Motor neuron (in vitro differentiated cells): ENCODE measurements at regions not wholly inside any gene's neighbourhood (a gene's known extent, or its start where the extent isn't known, plus 50 kb on each side); places are given as distances from the start of the nearest gene placed in this dataset.

Experiments
- ATAC-seq, 8 experiments: fragments of 200-7000 bp; cut with Tn5 transposase; replicated peaks in 6 of 8; 2 replicates each; pipeline ENCODE4 v1.8.0; 2021; ENCODE audit warnings: mild to moderate bottlenecking in 8 of 8, moderate library complexity in 8 of 8
- H3K27ac ChIP-seq, 2 donors: fragments of 250-450 bp; sonication (Bioruptor Pico); 2 replicates each; pipeline ENCODE4 v1.9.0; 2021; ENCODE audit warnings: antibody characterized with exemption in 2 of 2, mild to moderate bottlenecking in 2 of 2, moderate library complexity in 1 of 2
- H3K4me1 ChIP-seq, 2 donors: fragments of 250-450 bp; sonication (Bioruptor Pico); replicated peaks in 1 of 2; 2 replicates each; pipeline ENCODE4 v1.6.1; 2021; ENCODE audit warnings: antibody characterized with exemption in 2 of 2, mild to moderate bottlenecking in 2 of 2, moderate library complexity in 1 of 2
- H3K4me3 ChIP-seq, 5 donors: fragments of 250-450 bp; sonication (Bioruptor Pico); 2 replicates each; pipeline ENCODE4 v1.9.0; 2021; ENCODE audit warnings: antibody characterized with exemption in 5 of 5, mild to moderate bottlenecking in 5 of 5, moderate library complexity in 4 of 5
- WGBS, 10 experiments: fragments of 450-650 bp; shearing (Covaris generic); methylation state at CpG; one replicate each; pipeline ENCODE4 v1.0.0; 2022; 5-methylcytosine and 5-hydroxymethylcytosine counted together
- in situ Hi-C, 9 experiments: fragments of 400-800 bp; cut with MboI; loops; one replicate each; pipeline ENCODE4 v1.15.0; 2021; ENCODE audit warnings: low sequenced_read_pairs in 9 of 9, low pct_unique_long_range_greater_than_20kb in 2 of 9; ENCODE audit not compliant: unreplicated experiment in 9 of 9

DNA sequence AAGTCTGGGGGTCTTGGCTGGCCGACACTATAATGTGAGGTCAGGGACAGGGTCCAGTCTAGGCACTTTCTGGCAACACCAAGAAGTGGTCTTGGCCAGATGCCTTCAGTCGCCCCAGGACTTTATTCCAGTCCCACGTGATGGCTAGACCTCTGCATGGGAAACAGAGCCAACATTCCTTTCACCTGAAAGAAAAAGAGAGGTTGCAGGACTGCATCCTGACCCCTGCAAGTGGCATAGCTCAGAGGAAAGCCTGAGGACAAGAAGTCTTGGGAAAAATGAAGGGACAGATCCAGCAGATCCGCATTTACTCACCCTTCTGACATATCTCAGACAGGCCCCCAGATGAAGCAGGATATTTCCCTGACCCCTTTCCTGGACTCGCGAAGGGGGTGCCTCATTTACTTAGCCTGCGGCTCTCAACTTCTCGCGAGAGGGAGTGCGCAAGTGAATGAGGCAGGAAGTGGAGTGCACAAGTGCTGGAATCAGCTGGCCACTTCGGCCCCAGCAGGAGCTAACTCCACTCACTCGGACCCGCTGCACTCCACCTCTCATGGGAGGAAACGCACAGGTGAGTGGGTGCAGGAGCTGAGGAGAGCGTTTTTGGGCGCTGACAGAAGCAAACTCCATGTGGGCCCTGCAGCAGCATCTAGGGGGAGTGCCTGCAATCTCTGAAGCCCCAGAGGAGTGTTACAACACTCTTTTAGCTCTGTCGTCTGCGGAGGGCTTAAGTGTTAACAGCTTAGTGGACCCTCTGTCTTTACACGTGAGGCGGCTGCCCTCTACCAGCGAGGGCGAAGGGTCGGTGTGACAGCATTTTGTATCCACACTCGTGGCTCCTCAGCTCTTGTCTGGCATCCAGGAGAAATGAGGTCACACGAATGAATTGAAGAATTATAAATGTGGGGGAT, 916.2 kb upstream of the GHITM start:
- in situ Hi-C loops, result no loop called here
- H3K4me1 ChIP-seq, result no peaks in the 10 kb centered on the region
- WGBS, 10 experiments, result 8 to 100% (median 80%) methylated on average over 1 to 12 of the region's 25 CpGs; no CpG with 5 or more reads in 1 of the 10 experiments
- no peak overlapping the region for H3K27ac ChIP-seq
- no peak for ATAC-seq
- no peak overlapping the region for H3K4me3 ChIP-seq

GRCh38 chr10:83225781-83226180, 913.5 kb upstream of the GHITM start:
- H3K4me3 ChIP-seq, result no peak overlapping the region
- no peaks in the 10 kb centered on the region for H3K4me1 ChIP-seq
- WGBS, 10 experiments, result 16 to 95% (median 85%) methylated on average over 3 to 4 of the region's 4 CpGs; no CpG with 5 or more reads in 1 of the 10 experiments
- no peak overlapping the region for H3K27ac ChIP-seq
- ATAC-seq, result no peak
- in situ Hi-C loops, result no loop called here

DNA sequence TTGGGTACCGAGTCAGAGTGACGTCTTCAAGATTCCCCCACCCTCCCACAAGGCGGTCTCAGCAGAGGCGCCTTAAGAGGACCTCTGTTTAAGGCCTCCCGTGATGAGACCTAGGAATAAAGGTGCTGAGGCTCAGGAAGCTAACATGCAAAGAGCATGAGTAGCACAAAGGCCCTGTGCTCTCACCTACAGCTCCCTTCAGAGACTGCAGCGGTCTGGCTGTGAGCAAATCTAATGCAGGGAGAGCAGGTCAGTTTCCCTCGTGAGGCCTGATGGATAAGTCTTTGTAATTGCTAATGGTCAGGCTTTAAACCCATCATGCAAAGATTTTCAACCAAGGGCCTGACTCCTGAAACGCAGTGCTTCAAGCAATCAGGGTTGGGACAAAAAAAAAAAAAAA, 909.3 kb upstream of the GHITM start:
- no peak for ATAC-seq
- in situ Hi-C loops, result no loop called here
- WGBS, 10 experiments, result 6 to 100% (median 61%) methylated on average over 1 to 7 of the region's 8 CpGs; no CpG with 5 or more reads in 1 of the 10 experiments
- H3K27ac ChIP-seq, result no peak overlapping the region
- no peak overlapping the region for H3K4me3 ChIP-seq
- H3K4me1 ChIP-seq, result no peaks in the 10 kb centered on the region

DNA sequence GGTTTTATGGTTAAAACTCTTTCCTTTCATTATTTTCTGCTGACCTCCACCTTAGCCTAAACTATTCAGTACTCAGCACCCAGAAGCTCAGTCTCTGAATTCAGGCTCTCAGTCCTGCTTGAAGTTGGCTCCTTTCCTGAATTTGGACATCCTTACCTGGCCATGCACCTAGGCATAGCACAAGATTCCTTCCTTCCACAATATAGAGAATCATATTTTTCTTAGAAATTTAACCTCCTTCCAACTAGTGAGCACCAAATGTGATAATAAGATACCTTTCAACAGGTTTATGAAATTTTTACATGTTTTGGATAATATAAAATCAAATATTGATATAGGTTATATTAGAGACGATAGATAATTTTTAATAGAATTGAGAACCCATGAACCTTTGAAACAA, 905.6 kb upstream of the GHITM start:
- H3K27ac ChIP-seq, result no peak overlapping the region
- no peaks in the 10 kb centered on the region for H3K4me1 ChIP-seq
- in situ Hi-C loops, result no loop called here
- no peak overlapping the region for H3K4me3 ChIP-seq
- no peak for ATAC-seq
- WGBS, 10 experiments, result 0 to 100% (median 72%) methylated on average over 1 of the region's 1 CpG; no CpG with 5 or more reads in 2 of the 10 experiments

GRCh38 chr10:83248106-83248631, 891.1 kb upstream of the GHITM start:
- peak in 1 of 8 experiments; percentile 38 for ATAC-seq
- 0 to 93% (median 57%) methylated on average over 1 to 3 of the region's 4 CpGs for WGBS, 10 experiments
- no peaks in the 10 kb centered on the region for H3K4me1 ChIP-seq
- H3K4me3 ChIP-seq, result no peak overlapping the region
- in situ Hi-C loops, result no loop called here
- H3K27ac ChIP-seq, result no peak overlapping the region

GRCh38 chr10:83250396-83250795, 888.9 kb upstream of the GHITM start:
- no peaks in the 10 kb centered on the region for H3K4me1 ChIP-seq
- H3K27ac ChIP-seq, result no peak overlapping the region
- H3K4me3 ChIP-seq, result no peak overlapping the region
- no peak for ATAC-seq
- 0 to 100% (median 40%) methylated on average over 1 of the region's 1 CpG; no CpG with 5 or more reads in 1 of the 10 experiments for WGBS, 10 experiments
- in situ Hi-C loops, result no loop called here

DNA sequence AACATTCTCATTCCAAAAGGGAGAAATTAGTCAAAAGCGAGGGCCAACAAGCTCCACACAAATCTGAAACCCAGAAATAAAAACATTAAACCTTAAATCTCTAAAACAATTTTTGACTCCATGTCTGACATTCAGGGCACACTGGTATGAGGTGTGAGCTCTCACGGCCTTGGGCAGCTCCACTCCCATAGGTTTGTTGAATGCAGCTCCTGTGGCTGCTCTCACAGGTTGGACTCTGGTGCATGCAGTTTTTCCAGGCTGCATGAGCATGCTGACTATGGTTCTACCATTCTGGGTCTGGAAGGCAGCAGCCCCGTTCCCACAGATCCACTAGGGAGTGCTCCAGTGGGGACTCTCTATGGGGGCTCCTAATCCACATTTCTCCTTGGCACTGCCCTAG, 887.1 kb upstream of the GHITM start:
- H3K4me1 ChIP-seq, result no peaks in the 10 kb centered on the region
- in situ Hi-C loops, result no loop called here
- 0 to 100% (median 86%) methylated on average over 1 of the region's 3 CpGs; no CpG with 5 or more reads in 5 of the 10 experiments for WGBS, 10 experiments
- H3K4me3 ChIP-seq, result no peak overlapping the region
- no peak for ATAC-seq
- no peak overlapping the region for H3K27ac ChIP-seq

DNA sequence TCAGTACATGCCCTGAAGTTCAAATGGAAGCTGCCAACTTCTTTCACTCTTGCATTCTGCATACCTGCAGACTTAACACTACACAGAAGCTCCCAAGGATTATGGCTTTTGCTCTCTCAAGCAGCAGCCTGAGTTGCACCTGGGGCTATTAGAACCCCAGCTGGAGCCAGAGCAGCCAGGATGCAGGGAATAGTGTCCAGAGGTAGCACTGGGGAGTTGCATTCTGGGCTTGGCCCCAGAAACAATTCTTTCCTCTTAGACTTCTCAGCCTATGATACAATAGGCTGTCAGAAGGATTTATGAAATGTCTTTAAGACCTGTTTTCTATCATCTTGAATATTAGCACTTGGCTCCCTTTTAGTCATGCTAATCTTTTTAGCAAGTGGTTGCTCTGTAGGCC, 886.7 kb upstream of the GHITM start:
- Histone ChIP-seq H3K27ac (no peak overlapping the region), H3K4me1 (no peaks in the 10 kb centered on the region), H3K4me3 (no peak overlapping the region)
- ATAC-seq, result no peak
- in situ Hi-C loops, result no loop called here

DNA sequence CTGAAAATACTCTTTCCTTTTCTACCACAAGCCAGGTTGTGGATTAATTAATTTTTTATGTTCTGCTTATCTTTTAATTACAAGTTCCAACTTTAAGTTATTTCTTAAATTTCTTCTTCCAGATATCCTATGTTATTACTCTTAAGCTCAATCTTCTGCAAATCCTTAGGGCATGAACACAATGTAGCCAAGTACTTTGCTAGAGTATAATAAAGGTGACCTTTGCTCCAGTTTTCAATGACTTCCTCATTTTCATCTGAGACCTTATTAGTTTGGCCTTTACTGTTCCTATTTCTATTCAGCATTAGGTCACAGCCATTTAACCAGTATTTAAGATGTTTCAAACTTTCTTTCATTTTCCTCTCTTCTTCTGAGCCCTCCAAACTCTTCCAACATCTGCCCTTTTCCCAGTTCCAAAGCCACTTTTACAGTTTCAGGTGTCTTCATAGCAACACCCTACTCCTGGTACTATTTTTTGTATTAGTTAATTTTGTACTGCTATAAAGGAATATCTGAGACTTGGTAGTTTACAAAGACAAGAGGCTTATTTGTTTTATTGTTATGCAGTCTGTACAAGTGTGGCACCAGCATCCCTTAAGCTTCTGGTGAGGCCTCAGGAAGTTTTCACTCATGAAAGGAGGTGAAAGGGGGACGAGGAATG, 886.2 kb upstream of the GHITM start:
- in situ Hi-C loops, result no loop called here
- no peak for ATAC-seq

DNA sequence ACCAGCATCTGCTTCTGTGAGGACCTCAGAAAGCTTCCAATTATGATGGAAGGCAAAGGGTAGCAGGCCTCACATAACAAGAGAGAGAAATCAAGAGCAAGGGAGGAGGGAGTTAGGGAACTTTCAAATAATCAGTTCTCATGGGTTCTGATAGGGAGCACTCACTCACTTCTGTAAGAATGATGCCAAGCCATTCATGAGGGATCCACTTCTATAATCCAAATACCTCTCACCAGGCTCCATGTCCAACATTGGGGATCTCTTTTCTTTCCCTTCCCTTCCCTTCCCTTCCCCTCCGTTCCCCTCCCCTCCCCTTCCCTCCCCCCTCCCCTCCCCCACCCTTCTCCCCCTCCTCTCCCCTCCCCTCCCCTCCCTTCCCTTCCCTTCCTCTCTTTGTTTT, 884.6 kb upstream of the GHITM start:
- no peak overlapping the region for H3K4me3 ChIP-seq
- ATAC-seq, result no peak
- H3K4me1 ChIP-seq, result no peaks in the 10 kb centered on the region
- H3K27ac ChIP-seq, result no peak overlapping the region
- in situ Hi-C loops, result no loop called here
- no CpG with 5 or more reads among the region's 1 CpG for WGBS, 10 experiments

More for the DNA sequence above, 886.2 kb upstream of the GHITM start:
- H3K27ac ChIP-seq, result no peak overlapping the region
- no peaks in the 10 kb centered on the region for H3K4me1 ChIP-seq
- WGBS, 10 experiments, result 0 to 100% (median 70%) methylated on average over 1 of the region's 1 CpG; no CpG with 5 or more reads in 4 of the 10 experiments
- no peak overlapping the region for H3K4me3 ChIP-seq

- ATAC-seq, result no peak
- Histone ChIP-seq H3K4me3 (no peak overlapping the region), H3K27ac (no peak overlapping the region), H3K4me1 (no peaks in the 10 kb centered on the region)
- 0 to 100% (median 75%) methylated on average over 1 of the region's 1 CpG; no CpG with 5 or more reads in 2 of the 10 experiments for WGBS, 10 experiments
- in situ Hi-C loops, result no loop called here
Observed at GRCh38 chr10:83262434-83262833, 876.9 kb upstream of the GHITM start.

- WGBS, 10 experiments, result 0 to 100% (median 63%) methylated on average over 1 to 3 of the region's 3 CpGs; no CpG with 5 or more reads in 2 of the 10 experiments
- ATAC-seq, result peak in 1 of 8 experiments; percentile 18
- in situ Hi-C loops, result no loop called here
- no peak overlapping the region for H3K4me3 ChIP-seq
- H3K4me1 ChIP-seq, result peaks cover 0 to 13% of the 10 kb centered on the region in 2 donors
- H3K27ac ChIP-seq, result no peak overlapping the region
Observed at GRCh38 chr10:83272666-83273434, 866.5 kb upstream of the GHITM start.

GRCh38 chr10:83274088-83274487, 865.2 kb upstream of the GHITM start:
- Histone ChIP-seq H3K4me1 (peaks cover 0 to 11% of the 10 kb centered on the region in 2 donors), H3K27ac (no peak overlapping the region), H3K4me3 (no peak overlapping the region)
- ATAC-seq, result no peak
- in situ Hi-C loops, result no loop called here
- WGBS, 10 experiments, result 0 to 89% (median 50%) methylated on average over 1 of the region's 1 CpG; no CpG with 5 or more reads in 1 of the 10 experiments
